ENCODE measurements at regions not wholly inside any gene's neighbourhood (a gene's known extent, or its start where the extent isn't known, plus 50 kb on each side); places are given as distances from the start of the nearest gene placed in this dataset.

- Histone ChIP-seq H2AFZ (ENCODE audit: low read length) (no peak overlapping the region), H3K79me2 (ENCODE audit: low read length) (no peaks in the 10 kb centered on the region), H4K20me1 (ENCODE audit: insufficient read depth, low read depth, low read length) (no peaks in the 10 kb centered on the region), H3K9ac (ENCODE audit: low read length) (no peak overlapping the region), H3K4me2 (ENCODE audit: low read depth, low read length, poor library complexity, severe bottlenecking) (no peak overlapping the region), H3K36me3 (ENCODE audit: insufficient read depth, low read length) (no peaks in the 10 kb centered on the region), H3K4me3 (ENCODE audit: low read length) (no peak overlapping the region), H3K9me2 (replicated peaks; ENCODE audit: insufficient read depth, low read length) (no peaks in the 10 kb centered on the region), H3K4me1 (ENCODE audit: low read length) (peaks cover 38% of the 10 kb centered on the region), H3K27me3 (ENCODE audit: low read length) (no peaks in the 10 kb centered on the region), H3K9me3 (ENCODE audit: low read length) (no peaks in the 10 kb centered on the region), H3K27ac (ENCODE audit: low read length) (no peak overlapping the region)
- DNase-seq, result no peak
These were observed 182.2 kb downstream of the ABCC12 start for GRCh38 chr16:47973552-47973951.

GRCh38 chr16:47972246-47972985 lies 183.4 kb downstream of the ABCC12 start:
- Histone ChIP-seq H3K9me3 (ENCODE audit: low read length) (no peaks in the 10 kb centered on the region), H4K20me1 (ENCODE audit: insufficient read depth, low read depth, low read length) (no peaks in the 10 kb centered on the region), H3K9me2 (replicated peaks; ENCODE audit: insufficient read depth, low read length) (no peaks in the 10 kb centered on the region)

GRCh38 chr16:47971225-47971624 lies 184.6 kb downstream of the ABCC12 start:
- Histone ChIP-seq H3K9me3 (ENCODE audit: low read length) (no peaks in the 10 kb centered on the region), H3K36me3 (ENCODE audit: insufficient read depth, low read length) (no peaks in the 10 kb centered on the region), H3K4me2 (ENCODE audit: low read depth, low read length, poor library complexity, severe bottlenecking) (no peak overlapping the region), H2AFZ (ENCODE audit: low read length) (no peak overlapping the region), H3K79me2 (ENCODE audit: low read length) (no peaks in the 10 kb centered on the region), H3K4me1 (ENCODE audit: low read length) (peaks cover 33% of the 10 kb centered on the region), H3K27me3 (ENCODE audit: low read length) (no peaks in the 10 kb centered on the region), H3K9me2 (replicated peaks; ENCODE audit: insufficient read depth, low read length) (no peaks in the 10 kb centered on the region), H4K20me1 (ENCODE audit: insufficient read depth, low read depth, low read length) (no peaks in the 10 kb centered on the region), H3K4me3 (ENCODE audit: low read length) (no peak overlapping the region), H3K9ac (ENCODE audit: low read length) (no peak overlapping the region), H3K27ac (ENCODE audit: low read length) (no peak overlapping the region)
- DNase-seq, result no peak

More at GRCh38 chr16:47972246-47972985, 183.4 kb downstream of the ABCC12 start:
- Histone ChIP-seq H3K4me3 (ENCODE audit: low read length) (no peak overlapping the region), H3K4me2 (ENCODE audit: low read depth, low read length, poor library complexity, severe bottlenecking) (no peak overlapping the region), H2AFZ (ENCODE audit: low read length) (no peak overlapping the region), H3K79me2 (ENCODE audit: low read length) (no peaks in the 10 kb centered on the region), H3K9ac (ENCODE audit: low read length) (no peak overlapping the region), H3K4me1 (ENCODE audit: low read length) (peaks cover 33% of the 10 kb centered on the region), H3K36me3 (ENCODE audit: insufficient read depth, low read length) (no peaks in the 10 kb centered on the region), H3K27ac (ENCODE audit: low read length) (no peak overlapping the region), H3K27me3 (ENCODE audit: low read length) (no peaks in the 10 kb centered on the region)
- no peak for DNase-seq

- Histone ChIP-seq H3K9me3 (ENCODE audit: low read length) (no peaks in the 10 kb centered on the region), H3K36me3 (ENCODE audit: insufficient read depth, low read length) (no peaks in the 10 kb centered on the region), H3K79me2 (ENCODE audit: low read length) (no peaks in the 10 kb centered on the region), H3K4me2 (ENCODE audit: low read depth, low read length, poor library complexity, severe bottlenecking) (no peak overlapping the region), H2AFZ (ENCODE audit: low read length) (no peak overlapping the region), H3K27ac (ENCODE audit: low read length) (no peak overlapping the region), H3K4me1 (ENCODE audit: low read length) (peaks cover 33% of the 10 kb centered on the region), H3K27me3 (ENCODE audit: low read length) (no peaks in the 10 kb centered on the region), H4K20me1 (ENCODE audit: insufficient read depth, low read depth, low read length) (no peaks in the 10 kb centered on the region), H3K4me3 (ENCODE audit: low read length) (no peak overlapping the region), H3K9ac (ENCODE audit: low read length) (no peak overlapping the region), H3K9me2 (replicated peaks; ENCODE audit: insufficient read depth, low read length) (no peaks in the 10 kb centered on the region)
- DNase-seq, result peak; percentile 82
These were observed 185.4 kb downstream of the ABCC12 start for GRCh38 chr16:47970291-47970931.

GRCh38 chr16:47967374-47967773 lies 188.4 kb downstream of the ABCC12 start:
- H3K9me2 ChIP-seq (replicated peaks; ENCODE audit: insufficient read depth, low read length), result no peaks in the 10 kb centered on the region
- peak overlapping the region; percentile 77 for H3K27ac ChIP-seq (ENCODE audit: low read length)
- no peak for DNase-seq
- peak overlapping the region; percentile 26; the same call in 1 of the 2 replicates for H3K9ac ChIP-seq (ENCODE audit: low read length)
- H3K9me3 ChIP-seq (ENCODE audit: low read length), result no peaks in the 10 kb centered on the region
- 0 out of 2 replicates have a peak overlapping the region, but pooled peaks have one; percentile 4 for H2AFZ ChIP-seq (ENCODE audit: low read length)
- H3K4me2 ChIP-seq (ENCODE audit: low read depth, low read length, poor library complexity, severe bottlenecking), result peak overlapping the region; percentile 64
- peaks cover 44% of the 10 kb centered on the region for H3K4me1 ChIP-seq (ENCODE audit: low read length)
- H3K36me3 ChIP-seq (ENCODE audit: insufficient read depth, low read length), result no peaks in the 10 kb centered on the region
- H3K27me3 ChIP-seq (ENCODE audit: low read length), result no peaks in the 10 kb centered on the region
- no peaks in the 10 kb centered on the region for H4K20me1 ChIP-seq (ENCODE audit: insufficient read depth, low read depth, low read length)
- H3K4me3 ChIP-seq (ENCODE audit: low read length), result no peak overlapping the region
- no peaks in the 10 kb centered on the region for H3K79me2 ChIP-seq (ENCODE audit: low read length)

- H4K20me1 ChIP-seq (ENCODE audit: insufficient read depth, low read depth, low read length), result no peaks in the 10 kb centered on the region
- peak overlapping the region; percentile 50; the same call in 1 of the 2 replicates for H3K4me3 ChIP-seq (ENCODE audit: low read length)
- H3K4me2 ChIP-seq (ENCODE audit: low read depth, low read length, poor library complexity, severe bottlenecking), result peak overlapping the region; percentile 64
- no peaks in the 10 kb centered on the region for H3K79me2 ChIP-seq (ENCODE audit: low read length)
- peak overlapping the region; percentile 77 for H3K27ac ChIP-seq (ENCODE audit: low read length)
- H3K27me3 ChIP-seq (ENCODE audit: low read length), result no peaks in the 10 kb centered on the region
- no peak overlapping the region for H2AFZ ChIP-seq (ENCODE audit: low read length)
- no peaks in the 10 kb centered on the region for H3K9me2 ChIP-seq (replicated peaks; ENCODE audit: insufficient read depth, low read length)
- H3K4me1 ChIP-seq (ENCODE audit: low read length), result peaks cover 50% of the 10 kb centered on the region
- peak overlapping the region; percentile 26 for H3K9ac ChIP-seq (ENCODE audit: low read length)
- no peaks in the 10 kb centered on the region for H3K9me3 ChIP-seq (ENCODE audit: low read length)
- DNase-seq, result peak; percentile 67
- no peaks in the 10 kb centered on the region for H3K36me3 ChIP-seq (ENCODE audit: insufficient read depth, low read length)
These were observed 189.5 kb downstream of the ABCC12 start for GRCh38 chr16:47966325-47966724.

- Histone ChIP-seq H3K9ac (ENCODE audit: low read length) (no peak overlapping the region), H2AFZ (ENCODE audit: low read length) (no peak overlapping the region), H3K9me3 (ENCODE audit: low read length) (no peaks in the 10 kb centered on the region), H3K79me2 (ENCODE audit: low read length) (no peaks in the 10 kb centered on the region), H3K9me2 (replicated peaks; ENCODE audit: insufficient read depth, low read length) (no peaks in the 10 kb centered on the region), H3K27ac (ENCODE audit: low read length) (peak overlapping the region; percentile 77; the same call in 1 of the 2 replicates), H3K4me1 (ENCODE audit: low read length) (peaks cover 59% of the 10 kb centered on the region), H4K20me1 (ENCODE audit: insufficient read depth, low read depth, low read length) (no peaks in the 10 kb centered on the region), H3K27me3 (ENCODE audit: low read length) (no peaks in the 10 kb centered on the region), H3K36me3 (ENCODE audit: insufficient read depth, low read length) (no peaks in the 10 kb centered on the region), H3K4me2 (ENCODE audit: low read depth, low read length, poor library complexity, severe bottlenecking) (peak overlapping the region; percentile 64), H3K4me3 (ENCODE audit: low read length) (no peak overlapping the region)
- no peak for DNase-seq
These were observed 190.4 kb downstream of the ABCC12 start for GRCh38 chr16:47965439-47965838.

- peaks cover 50% of the 10 kb centered on the region for H3K4me1 ChIP-seq (ENCODE audit: low read length)
- H3K27me3 ChIP-seq (ENCODE audit: low read length), result no peaks in the 10 kb centered on the region
- peak overlapping the region; percentile 27 for H2AFZ ChIP-seq (ENCODE audit: low read length)
- H3K79me2 ChIP-seq (ENCODE audit: low read length), result no peaks in the 10 kb centered on the region
- no peaks in the 10 kb centered on the region for H3K9me2 ChIP-seq (replicated peaks; ENCODE audit: insufficient read depth, low read length)
- no peaks in the 10 kb centered on the region for H4K20me1 ChIP-seq (ENCODE audit: insufficient read depth, low read depth, low read length)
- peak overlapping the region; percentile 24 for H3K4me2 ChIP-seq (ENCODE audit: low read depth, low read length, poor library complexity, severe bottlenecking)
- no peaks in the 10 kb centered on the region for H3K9me3 ChIP-seq (ENCODE audit: low read length)
- H3K9ac ChIP-seq (ENCODE audit: low read length), result peak overlapping the region; percentile 37; the same call in 1 of the 2 replicates
- peak; percentile 72 for DNase-seq
- H3K36me3 ChIP-seq (ENCODE audit: insufficient read depth, low read length), result no peaks in the 10 kb centered on the region
- H3K27ac ChIP-seq (ENCODE audit: low read length), result peak overlapping the region; percentile 31; the same call in 1 of the 2 replicates
- no peak overlapping the region for H3K4me3 ChIP-seq (ENCODE audit: low read length)
These were observed 197.1 kb downstream of the ABCC12 start for GRCh38 chr16:47958726-47959125.

All from Karpas-422 (cell line).